PFSK-1 (cell line): ENCODE measurements at regions not wholly inside any gene's neighbourhood (a gene's known extent, or its start where the extent isn't known, plus 50 kb on each side); places are given as distances from the start of the nearest gene placed in this dataset.

Experiments used
- FOXP2 ChIP-seq: optimal IDR thresholded peaks from 2 replicates; pipeline ENCODE3; 2011; ENCODE audit warnings: borderline replicate concordance, control low read depth, inconsistent platforms; ENCODE audit not compliant: insufficient read depth; ENCODE audit errors: extremely low read length, extremely low read depth
- POLR2AphosphoS5 ChIP-seq: IDR thresholded peaks from 2 replicates; pipeline ENCODE4 v1.6.1; 2012; ENCODE audit warnings: low read depth, mild to moderate bottlenecking, control low read depth, low read length, moderate library complexity
- SIN3A ChIP-seq: IDR thresholded peaks from 2 replicates; pipeline ENCODE4 v1.6.1; 2012; ENCODE audit warnings: mild to moderate bottlenecking, low read length, moderate library complexity, borderline replicate concordance; ENCODE audit not compliant: insufficient read depth

- TF ChIP-seq SIN3A = no peak
- TF ChIP-seq FOXP2 = no peak
- TF ChIP-seq POLR2AphosphoS5 = no peak
Observed at GRCh38 chrX:7216981-7217587, 69.1 kb upstream of the PUDP start.
